ENCODE measurements at regions not wholly inside any gene's neighbourhood (a gene's known extent, or its start where the extent isn't known, plus 50 kb on each side); places are given as distances from the start of the nearest gene placed in this dataset.
"Not testable (repeated sequence)": the region's sequence is repeated elsewhere in the genome, so short reads cannot be mapped to it uniquely, and the experiment has no call there.

- not testable (repeated sequence) for H3K4me3 ChIP-seq (ENCODE audit: low read length in 2 of 2); H2AFZ ChIP-seq (ENCODE audit: low read length); DNase-seq (ENCODE audit: low spot score); H2BK15ac ChIP-seq (ENCODE audit: low read length); H3K23ac ChIP-seq (ENCODE audit: low read depth, low read length, poor library complexity); H3K4me1 ChIP-seq (ENCODE audit: control insufficient read depth in 2 of 2, insufficient read depth in 1 of 2, low read depth in 1 of 2, low read length in 2 of 2); H3K27me3 ChIP-seq (ENCODE audit: control insufficient read depth in 3 of 3, insufficient read depth in 3 of 3, low read depth in 1 of 3, low read length in 3 of 3); H3K27ac ChIP-seq (replicated peaks; ENCODE audit: low read length); H4K8ac ChIP-seq (ENCODE audit: low read depth, low read length); H2BK12ac ChIP-seq (ENCODE audit: low read length); H3K36me3 ChIP-seq (replicated peaks in 1 of 2; ENCODE audit: control insufficient read depth in 2 of 2, insufficient read depth in 2 of 2, low read length in 2 of 2); H2AK5ac ChIP-seq (ENCODE audit: low read depth, low read length); H2BK5ac ChIP-seq (ENCODE audit: low read length); H3K18ac ChIP-seq (ENCODE audit: low read length); H2BK120ac ChIP-seq (ENCODE audit: low read depth, low read length); H3K4me2 ChIP-seq (ENCODE audit: insufficient read depth, low read length, poor library complexity, severe bottlenecking); H4K91ac ChIP-seq (ENCODE audit: low read depth, low read length, poor library complexity); H3K4ac ChIP-seq (ENCODE audit: low read length); H3K9me3 ChIP-seq (replicated peaks in 1 of 2; ENCODE audit: control insufficient read depth in 2 of 2, insufficient read depth in 1 of 2, low read depth in 1 of 2, low read length in 2 of 2); H3K14ac ChIP-seq (ENCODE audit: low read length); H3K9ac ChIP-seq (ENCODE audit: low read depth, low read length, poor library complexity); H3K79me1 ChIP-seq (ENCODE audit: low read depth, low read length)
- no CpG with 5 or more reads among the region's 74 CpGs for WGBS, 2 donors (ENCODE audit: extremely low coverage in 2 of 2, insufficient read length in 2 of 2, insufficient replicate concordance in 1 of 2)
Measured at GRCh38 chr2:90325796-90326353, 1634.4 kb downstream of the RPIA start.

- H4K91ac ChIP-seq (ENCODE audit: low read depth, low read length, poor library complexity); H2BK120ac ChIP-seq (ENCODE audit: low read depth, low read length); H2AK5ac ChIP-seq (ENCODE audit: low read depth, low read length); H4K8ac ChIP-seq (ENCODE audit: low read depth, low read length); H3K18ac ChIP-seq (ENCODE audit: low read length); H3K27ac ChIP-seq (replicated peaks; ENCODE audit: low read length); H3K23ac ChIP-seq (ENCODE audit: low read depth, low read length, poor library complexity); H3K4me2 ChIP-seq (ENCODE audit: insufficient read depth, low read length, poor library complexity, severe bottlenecking); H3K36me3 ChIP-seq (replicated peaks in 1 of 2; ENCODE audit: control insufficient read depth in 2 of 2, insufficient read depth in 2 of 2, low read length in 2 of 2); H2BK5ac ChIP-seq (ENCODE audit: low read length); H3K4ac ChIP-seq (ENCODE audit: low read length); H3K9me3 ChIP-seq (replicated peaks in 1 of 2; ENCODE audit: control insufficient read depth in 2 of 2, insufficient read depth in 1 of 2, low read depth in 1 of 2, low read length in 2 of 2); H3K4me1 ChIP-seq (ENCODE audit: control insufficient read depth in 2 of 2, insufficient read depth in 1 of 2, low read depth in 1 of 2, low read length in 2 of 2); DNase-seq (ENCODE audit: low spot score); H3K27me3 ChIP-seq (ENCODE audit: control insufficient read depth in 3 of 3, insufficient read depth in 3 of 3, low read depth in 1 of 3, low read length in 3 of 3); H2AFZ ChIP-seq (ENCODE audit: low read length); H3K4me3 ChIP-seq (ENCODE audit: low read length in 2 of 2); H2BK15ac ChIP-seq (ENCODE audit: low read length); H3K79me1 ChIP-seq (ENCODE audit: low read depth, low read length); H3K9ac ChIP-seq (ENCODE audit: low read depth, low read length, poor library complexity); H3K14ac ChIP-seq (ENCODE audit: low read length); H2BK12ac ChIP-seq (ENCODE audit: low read length): not testable (repeated sequence)
- no CpG with 5 or more reads among the region's 9 CpGs for WGBS, 2 donors (ENCODE audit: extremely low coverage in 2 of 2, insufficient read length in 2 of 2, insufficient replicate concordance in 1 of 2)
Measured at GRCh38 chr2:90355546-90355945, 1664.1 kb downstream of the RPIA start.

GRCh38 chr2:90359344-90359743 is 1667.9 kb downstream of the RPIA start:
- H3K36me3 ChIP-seq (replicated peaks in 1 of 2; ENCODE audit: control insufficient read depth in 2 of 2, insufficient read depth in 2 of 2, low read length in 2 of 2); H3K4me1 ChIP-seq (ENCODE audit: control insufficient read depth in 2 of 2, insufficient read depth in 1 of 2, low read depth in 1 of 2, low read length in 2 of 2): not testable (repeated sequence)
- WGBS, 2 donors (ENCODE audit: extremely low coverage in 2 of 2, insufficient read length in 2 of 2, insufficient replicate concordance in 1 of 2), result no CpG with 5 or more reads among the region's 15 CpGs

GRCh38 chr2:90359887-90360730 is 1668.6 kb downstream of the RPIA start:
- not testable (repeated sequence) for H2BK12ac ChIP-seq (ENCODE audit: low read length)

More at GRCh38 chr2:90359344-90359743, 1667.9 kb downstream of the RPIA start:
- H3K4me3 ChIP-seq (ENCODE audit: low read length in 2 of 2); H3K27me3 ChIP-seq (ENCODE audit: control insufficient read depth in 3 of 3, insufficient read depth in 3 of 3, low read depth in 1 of 3, low read length in 3 of 3); H3K9ac ChIP-seq (ENCODE audit: low read depth, low read length, poor library complexity); H3K23ac ChIP-seq (ENCODE audit: low read depth, low read length, poor library complexity); H3K4ac ChIP-seq (ENCODE audit: low read length); H3K4me2 ChIP-seq (ENCODE audit: insufficient read depth, low read length, poor library complexity, severe bottlenecking); H2AK5ac ChIP-seq (ENCODE audit: low read depth, low read length); H3K27ac ChIP-seq (replicated peaks; ENCODE audit: low read length); H2BK12ac ChIP-seq (ENCODE audit: low read length); H2BK120ac ChIP-seq (ENCODE audit: low read depth, low read length); H2BK15ac ChIP-seq (ENCODE audit: low read length); H2BK5ac ChIP-seq (ENCODE audit: low read length); H4K91ac ChIP-seq (ENCODE audit: low read depth, low read length, poor library complexity); H3K79me1 ChIP-seq (ENCODE audit: low read depth, low read length); DNase-seq (ENCODE audit: low spot score); H3K9me3 ChIP-seq (replicated peaks in 1 of 2; ENCODE audit: control insufficient read depth in 2 of 2, insufficient read depth in 1 of 2, low read depth in 1 of 2, low read length in 2 of 2); H2AFZ ChIP-seq (ENCODE audit: low read length); H3K14ac ChIP-seq (ENCODE audit: low read length); H3K18ac ChIP-seq (ENCODE audit: low read length); H4K8ac ChIP-seq (ENCODE audit: low read depth, low read length): not testable (repeated sequence)

More at GRCh38 chr2:90359887-90360730, 1668.6 kb downstream of the RPIA start:
- H2AK5ac ChIP-seq (ENCODE audit: low read depth, low read length); H2BK120ac ChIP-seq (ENCODE audit: low read depth, low read length); H2BK15ac ChIP-seq (ENCODE audit: low read length); H3K18ac ChIP-seq (ENCODE audit: low read length); H3K27me3 ChIP-seq (ENCODE audit: control insufficient read depth in 3 of 3, insufficient read depth in 3 of 3, low read depth in 1 of 3, low read length in 3 of 3); H3K79me1 ChIP-seq (ENCODE audit: low read depth, low read length); H3K23ac ChIP-seq (ENCODE audit: low read depth, low read length, poor library complexity); H3K9me3 ChIP-seq (replicated peaks in 1 of 2; ENCODE audit: control insufficient read depth in 2 of 2, insufficient read depth in 1 of 2, low read depth in 1 of 2, low read length in 2 of 2); H4K91ac ChIP-seq (ENCODE audit: low read depth, low read length, poor library complexity); H3K4me3 ChIP-seq (ENCODE audit: low read length in 2 of 2); H3K4ac ChIP-seq (ENCODE audit: low read length); H3K27ac ChIP-seq (replicated peaks; ENCODE audit: low read length); H3K4me1 ChIP-seq (ENCODE audit: control insufficient read depth in 2 of 2, insufficient read depth in 1 of 2, low read depth in 1 of 2, low read length in 2 of 2); H3K14ac ChIP-seq (ENCODE audit: low read length); H3K36me3 ChIP-seq (replicated peaks in 1 of 2; ENCODE audit: control insufficient read depth in 2 of 2, insufficient read depth in 2 of 2, low read length in 2 of 2); H4K8ac ChIP-seq (ENCODE audit: low read depth, low read length); H3K4me2 ChIP-seq (ENCODE audit: insufficient read depth, low read length, poor library complexity, severe bottlenecking); H3K9ac ChIP-seq (ENCODE audit: low read depth, low read length, poor library complexity); H2AFZ ChIP-seq (ENCODE audit: low read length); H2BK5ac ChIP-seq (ENCODE audit: low read length); DNase-seq (ENCODE audit: low spot score): not testable (repeated sequence)
- WGBS, 2 donors (ENCODE audit: extremely low coverage in 2 of 2, insufficient read length in 2 of 2, insufficient replicate concordance in 1 of 2), result no CpG with 5 or more reads among the region's 93 CpGs
